AG09309 (cell line): ENCODE measurements at regions not wholly inside any gene's neighbourhood (a gene's known extent, or its start where the extent isn't known, plus 50 kb on each side); places are given as distances from the start of the nearest gene placed in this dataset.

ENCODE experiments used
- DNase-seq: peaks from one replicate; pipeline ENCODE4 v3.0.0-alpha.2; 2010; ENCODE audit warnings: low read depth
- H3K4me3 ChIP-seq: 2 replicates; pipeline ENCODE4 v1.5.1; 2011; ENCODE audit warnings: mild to moderate bottlenecking, low read depth, low read length, moderate library complexity; ENCODE audit not compliant: control insufficient read depth
- CTCF ChIP-seq: IDR thresholded peaks from 2 replicates; pipeline ENCODE4 v1.5.1; 2011; ENCODE audit warnings: mild to moderate bottlenecking, low read depth, low read length, inconsistent platforms; ENCODE audit not compliant: insufficient read depth, control insufficient read depth; ENCODE audit errors: missing control alignments

GRCh38 chr4:125388613-125389012 lies 73.9 kb downstream of the FAT4 start:
- no peak overlapping the region for H3K4me3 ChIP-seq
- TF ChIP-seq CTCF: no peak
- no peak for DNase-seq

GRCh38 chr4:125389713-125390112 lies 75.0 kb downstream of the FAT4 start:
- no peak overlapping the region for H3K4me3 ChIP-seq
- peak; percentile 90 for DNase-seq
- no peak for TF ChIP-seq CTCF

GRCh38 chr4:125390126-125390525 lies 75.4 kb downstream of the FAT4 start:
- no peak for TF ChIP-seq CTCF
- H3K4me3 ChIP-seq: peak overlapping the region; percentile 8
- peak; percentile 40 for DNase-seq

GRCh38 chr4:125390727-125391126 lies 76.0 kb downstream of the FAT4 start:
- TF ChIP-seq CTCF: no peak
- no peak for DNase-seq
- H3K4me3 ChIP-seq: no peak overlapping the region

GRCh38 chr4:125392694-125393093 lies 77.9 kb downstream of the FAT4 start:
- no peak for TF ChIP-seq CTCF
- DNase-seq: no peak
- no peak overlapping the region for H3K4me3 ChIP-seq

- no peak for DNase-seq
- H3K4me3 ChIP-seq: no peak overlapping the region
- TF ChIP-seq CTCF: no peak
These were observed 79.1 kb downstream of the FAT4 start for GRCh38 chr4:125393825-125394224.

GRCh38 chr4:125397226-125397625 lies 82.5 kb downstream of the FAT4 start:
- H3K4me3 ChIP-seq: no peak overlapping the region
- DNase-seq: no peak
- no peak for TF ChIP-seq CTCF
